ENCODE measurements at regions not wholly inside any gene's neighbourhood (a gene's known extent, or its start where the extent isn't known, plus 50 kb on each side); places are given as distances from the start of the nearest gene placed in this dataset.

DNA sequence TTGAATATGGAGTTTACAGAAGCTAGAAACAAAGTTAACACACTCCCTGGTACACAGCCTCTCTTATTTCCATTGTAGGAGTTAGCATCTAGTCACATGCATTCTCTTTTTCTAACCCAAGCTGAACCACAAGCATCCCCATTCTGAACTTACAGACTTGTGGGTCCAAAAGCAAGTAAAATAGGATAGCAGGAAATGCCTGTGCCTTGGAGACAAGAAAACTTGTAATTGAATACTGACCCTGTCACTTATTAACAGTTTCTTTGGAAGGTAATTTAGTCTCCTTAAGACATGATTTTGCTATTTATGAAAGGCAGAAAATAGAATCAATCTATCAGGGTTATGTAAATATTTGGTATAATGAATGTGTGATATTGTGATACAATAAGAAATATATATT is 353.6 kb downstream of the TLE4 start:
- H2AFZ ChIP-seq (ENCODE audit: low read depth, low read length), result no peak overlapping the region
- H2AK5ac ChIP-seq (ENCODE audit: low read length, severe bottlenecking), result no peak overlapping the region
- H3K4ac ChIP-seq (ENCODE audit: low read depth in 1 of 2, low read length in 2 of 2), result no peak overlapping the region
- no peaks in the 10 kb centered on the region for H3K9me3 ChIP-seq (ENCODE audit: control insufficient read depth, low read length)
- H3K27me3 ChIP-seq (ENCODE audit: control insufficient read depth in 1 of 2, insufficient read depth in 1 of 2, low read length in 2 of 2), result peaks cover 0 to 4% of the 10 kb centered on the region in 2 experiments
- no peak overlapping the region for H2BK5ac ChIP-seq (ENCODE audit: low read depth, low read length, poor library complexity, severe bottlenecking)
- H4K91ac ChIP-seq (ENCODE audit: low read length), result no peak overlapping the region
- no peak overlapping the region for H3K23ac ChIP-seq (ENCODE audit: low read length in 2 of 2)
- no peak overlapping the region for H3K4me3 ChIP-seq (ENCODE audit: insufficient read depth in 1 of 2, low read depth in 1 of 2, low read length in 2 of 2)
- no peaks in the 10 kb centered on the region for H3K79me1 ChIP-seq (replicated peaks; ENCODE audit: low read length, poor library complexity, severe bottlenecking)
- no peak overlapping the region for H4K8ac ChIP-seq (ENCODE audit: low read length)
- H2BK120ac ChIP-seq (ENCODE audit: low read depth, low read length), result no peak overlapping the region
- H3K18ac ChIP-seq (ENCODE audit: low read depth in 1 of 2, low read length in 2 of 2), result no peak overlapping the region
- no peak overlapping the region for H3K14ac ChIP-seq (ENCODE audit: low read length in 2 of 2)
- H3K9ac ChIP-seq (ENCODE audit: low read length), result no peak overlapping the region
- H3K4me2 ChIP-seq (ENCODE audit: low read length, poor library complexity, severe bottlenecking), result no peak overlapping the region
- no peak for DNase-seq
- H3K27ac ChIP-seq (ENCODE audit: low read length, poor library complexity, severe bottlenecking), result peak overlapping the region; percentile 29
- no peak overlapping the region for H2BK12ac ChIP-seq (ENCODE audit: low read length in 2 of 2)
- H3K36me3 ChIP-seq (ENCODE audit: control insufficient read depth in 1 of 2, insufficient read depth in 2 of 2, low read depth in 1 of 2, low read length in 2 of 2), result no peaks in the 10 kb centered on the region
- peaks cover 4% of the 10 kb centered on the region for H3K4me1 ChIP-seq (ENCODE audit: control insufficient read depth, insufficient read depth, low read depth, low read length)
- no peak overlapping the region for H2BK15ac ChIP-seq (ENCODE audit: low read depth, poor library complexity, severe bottlenecking)

DNA sequence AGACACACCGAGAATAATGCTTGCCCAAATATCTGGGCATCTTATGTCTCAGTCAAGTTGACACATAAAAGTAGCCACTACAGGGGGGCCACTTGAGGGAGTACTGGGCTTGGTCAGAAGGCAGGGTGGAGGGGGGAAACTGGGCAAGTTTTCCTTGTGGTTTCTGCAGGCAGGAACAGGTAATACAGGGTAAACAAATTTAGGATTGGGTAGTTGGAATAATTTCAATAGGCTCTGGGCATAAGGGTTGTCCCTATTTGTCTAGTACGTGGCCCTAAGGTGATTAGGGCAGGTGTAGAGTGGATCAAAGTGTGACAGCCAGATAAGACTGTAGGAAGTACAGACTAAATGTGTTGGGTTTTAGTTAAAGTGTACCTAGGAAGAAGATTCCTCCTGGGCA is 353.1 kb downstream of the TLE4 start:
- no peak overlapping the region for H3K4ac ChIP-seq (ENCODE audit: low read depth in 1 of 2, low read length in 2 of 2)
- no peak overlapping the region for H3K4me3 ChIP-seq (ENCODE audit: insufficient read depth in 1 of 2, low read depth in 1 of 2, low read length in 2 of 2)
- H2AFZ ChIP-seq (ENCODE audit: low read depth, low read length), result no peak overlapping the region
- H3K9me3 ChIP-seq (ENCODE audit: control insufficient read depth, low read length), result no peaks in the 10 kb centered on the region
- no peak overlapping the region for H4K8ac ChIP-seq (ENCODE audit: low read length)
- no peaks in the 10 kb centered on the region for H3K79me1 ChIP-seq (replicated peaks; ENCODE audit: low read length, poor library complexity, severe bottlenecking)
- H3K4me2 ChIP-seq (ENCODE audit: low read length, poor library complexity, severe bottlenecking), result no peak overlapping the region
- no peaks in the 10 kb centered on the region for H3K36me3 ChIP-seq (ENCODE audit: control insufficient read depth in 1 of 2, insufficient read depth in 2 of 2, low read depth in 1 of 2, low read length in 2 of 2)
- H2BK120ac ChIP-seq (ENCODE audit: low read depth, low read length), result no peak overlapping the region
- H3K27ac ChIP-seq (ENCODE audit: low read length, poor library complexity, severe bottlenecking), result peak overlapping the region; percentile 29
- H4K91ac ChIP-seq (ENCODE audit: low read length), result no peak overlapping the region
- H3K27me3 ChIP-seq (ENCODE audit: control insufficient read depth in 1 of 2, insufficient read depth in 1 of 2, low read length in 2 of 2), result peaks cover 0 to 4% of the 10 kb centered on the region in 2 experiments
- no peak for DNase-seq
- no peak overlapping the region for H2BK15ac ChIP-seq (ENCODE audit: low read depth, poor library complexity, severe bottlenecking)
- H3K4me1 ChIP-seq (ENCODE audit: control insufficient read depth, insufficient read depth, low read depth, low read length), result peaks cover 3% of the 10 kb centered on the region
- no peak overlapping the region for H2AK5ac ChIP-seq (ENCODE audit: low read length, severe bottlenecking)
- no peak overlapping the region for H3K23ac ChIP-seq (ENCODE audit: low read length in 2 of 2)
- H3K14ac ChIP-seq (ENCODE audit: low read length in 2 of 2), result no peak overlapping the region
- H3K18ac ChIP-seq (ENCODE audit: low read depth in 1 of 2, low read length in 2 of 2), result no peak overlapping the region
- H3K9ac ChIP-seq (ENCODE audit: low read length), result no peak overlapping the region
- H2BK12ac ChIP-seq (ENCODE audit: low read length in 2 of 2), result no peak overlapping the region
- WGBS, result 52% methylated on average over 1 of the region's 2 CpGs
- H2BK5ac ChIP-seq (ENCODE audit: low read depth, low read length, poor library complexity, severe bottlenecking), result no peak overlapping the region

DNA sequence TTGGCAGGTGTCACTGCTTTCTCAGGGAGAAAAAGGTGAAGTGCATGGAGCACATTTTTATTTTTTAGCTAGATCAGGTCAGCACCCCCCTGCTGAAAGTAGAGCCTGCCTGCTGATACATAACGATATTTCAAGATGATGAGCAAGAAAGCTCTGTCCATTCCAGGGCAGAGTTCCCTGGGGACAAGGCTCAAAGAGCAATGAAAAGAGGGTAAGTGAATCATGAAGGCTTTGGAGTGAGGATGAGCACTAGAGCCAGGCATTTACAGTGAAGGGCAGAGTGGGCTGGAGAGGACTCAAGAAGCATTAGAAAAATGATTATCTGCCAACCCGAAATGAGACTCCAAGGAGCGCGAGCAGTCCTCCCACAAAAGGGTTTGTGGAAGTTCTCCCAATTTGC is 345.7 kb downstream of the TLE4 start:
- 93% methylated on average over 4 of the region's 4 CpGs for WGBS
- Histone ChIP-seq H3K27me3 (ENCODE audit: control insufficient read depth in 1 of 2, insufficient read depth in 1 of 2, low read length in 2 of 2) (peaks cover 0 to 13% of the 10 kb centered on the region in 2 experiments), H3K27ac (ENCODE audit: low read length, poor library complexity, severe bottlenecking) (no peak overlapping the region), H3K9ac (ENCODE audit: low read length) (no peak overlapping the region), H2BK5ac (ENCODE audit: low read depth, low read length, poor library complexity, severe bottlenecking) (no peak overlapping the region), H3K4me1 (ENCODE audit: control insufficient read depth, insufficient read depth, low read depth, low read length) (no peaks in the 10 kb centered on the region), H4K91ac (ENCODE audit: low read length) (no peak overlapping the region), H3K14ac (ENCODE audit: low read length in 2 of 2) (no peak overlapping the region), H3K18ac (ENCODE audit: low read depth in 1 of 2, low read length in 2 of 2) (no peak overlapping the region), H2BK120ac (ENCODE audit: low read depth, low read length) (no peak overlapping the region), H2BK12ac (ENCODE audit: low read length in 2 of 2) (no peak overlapping the region), H2BK15ac (ENCODE audit: low read depth, poor library complexity, severe bottlenecking) (no peak overlapping the region), H3K4ac (ENCODE audit: low read depth in 1 of 2, low read length in 2 of 2) (no peak overlapping the region), H2AFZ (ENCODE audit: low read depth, low read length) (no peak overlapping the region), H3K36me3 (ENCODE audit: control insufficient read depth in 1 of 2, insufficient read depth in 2 of 2, low read depth in 1 of 2, low read length in 2 of 2) (no peaks in the 10 kb centered on the region), H3K23ac (ENCODE audit: low read length in 2 of 2) (no peak overlapping the region), H2AK5ac (ENCODE audit: low read length, severe bottlenecking) (no peak overlapping the region), H3K9me3 (ENCODE audit: control insufficient read depth, low read length) (no peaks in the 10 kb centered on the region), H3K4me3 (ENCODE audit: insufficient read depth in 1 of 2, low read depth in 1 of 2, low read length in 2 of 2) (no peak overlapping the region), H4K8ac (ENCODE audit: low read length) (no peak overlapping the region), H3K79me1 (replicated peaks; ENCODE audit: low read length, poor library complexity, severe bottlenecking) (no peaks in the 10 kb centered on the region), H3K4me2 (ENCODE audit: low read length, poor library complexity, severe bottlenecking) (no peak overlapping the region)
- DNase-seq, result no peak

- no peaks in the 10 kb centered on the region for H3K4me1 ChIP-seq (ENCODE audit: control insufficient read depth, insufficient read depth, low read depth, low read length)
These were observed 342.1 kb downstream of the TLE4 start for GRCh38 chr9:79913867-79914266.

More at GRCh38 chr9:79913867-79914266, 342.1 kb downstream of the TLE4 start:
- DNase-seq, result no peak
- Histone ChIP-seq H2BK5ac (ENCODE audit: low read depth, low read length, poor library complexity, severe bottlenecking) (no peak overlapping the region), H4K8ac (ENCODE audit: low read length) (no peak overlapping the region), H3K9me3 (ENCODE audit: control insufficient read depth, low read length) (no peaks in the 10 kb centered on the region), H3K9ac (ENCODE audit: low read length) (no peak overlapping the region), H3K36me3 (ENCODE audit: control insufficient read depth in 1 of 2, insufficient read depth in 2 of 2, low read depth in 1 of 2, low read length in 2 of 2) (no peaks in the 10 kb centered on the region), H3K18ac (ENCODE audit: low read depth in 1 of 2, low read length in 2 of 2) (no peak overlapping the region), H4K91ac (ENCODE audit: low read length) (no peak overlapping the region), H3K4ac (ENCODE audit: low read depth in 1 of 2, low read length in 2 of 2) (no peak overlapping the region), H3K4me3 (ENCODE audit: insufficient read depth in 1 of 2, low read depth in 1 of 2, low read length in 2 of 2) (no peak overlapping the region), H2AFZ (ENCODE audit: low read depth, low read length) (no peak overlapping the region), H2BK120ac (ENCODE audit: low read depth, low read length) (no peak overlapping the region), H3K14ac (ENCODE audit: low read length in 2 of 2) (no peak overlapping the region), H3K27ac (ENCODE audit: low read length, poor library complexity, severe bottlenecking) (no peak overlapping the region), H3K27me3 (ENCODE audit: control insufficient read depth in 1 of 2, insufficient read depth in 1 of 2, low read length in 2 of 2) (peaks cover 0 to 13% of the 10 kb centered on the region in 2 experiments), H3K4me2 (ENCODE audit: low read length, poor library complexity, severe bottlenecking) (no peak overlapping the region), H3K23ac (ENCODE audit: low read length in 2 of 2) (no peak overlapping the region), H2BK15ac (ENCODE audit: low read depth, poor library complexity, severe bottlenecking) (no peak overlapping the region), H2BK12ac (ENCODE audit: low read length in 2 of 2) (no peak overlapping the region), H3K79me1 (replicated peaks; ENCODE audit: low read length, poor library complexity, severe bottlenecking) (no peaks in the 10 kb centered on the region), H2AK5ac (ENCODE audit: low read length, severe bottlenecking) (no peak overlapping the region)
- 98% methylated on average over 4 of the region's 4 CpGs for WGBS

All from mesenchymal stem cell (in vitro differentiated cells and primary cell).